CD4-positive, alpha-beta T cell treated with Interleukin-12 subunit alpha and Interleukin-12 subunit beta, for 1 hour (primary cell): ENCODE measurements at regions not wholly inside any gene's neighbourhood (a gene's known extent, or its start where the extent isn't known, plus 50 kb on each side); places are given as distances from the start of the nearest gene placed in this dataset.
A peak's percentile ranks its signal among the peaks of the same experiment; 100 is the strongest.
"Not testable (repeated sequence)": the region's sequence is repeated elsewhere in the genome, so short reads cannot be mapped to it uniquely, and the experiment has no call there.

Experiments used
- DNase-seq: peaks from one replicate; pipeline ENCODE4 v3.0.0-alpha.2; 2020

- no peak for DNase-seq
These were observed 98.9 kb upstream of the MAPRE2 start for GRCh38 chr18:34942276-34942675.

- DNase-seq = no peak
These were observed 98.2 kb upstream of the MAPRE2 start for GRCh38 chr18:34942975-34943374.

- DNase-seq = no peak
These were observed 97.6 kb upstream of the MAPRE2 start for GRCh38 chr18:34943587-34943986.

- DNase-seq = no peak
These were observed 93.5 kb upstream of the MAPRE2 start for GRCh38 chr18:34947711-34948125.

- no peak for DNase-seq
These were observed 89.4 kb upstream of the MAPRE2 start for GRCh38 chr18:34951625-34952379.

GRCh38 chr18:34953212-34953611 is 88.0 kb upstream of the MAPRE2 start:
- DNase-seq = no peak

- not testable (repeated sequence) for DNase-seq
These were observed 85.7 kb upstream of the MAPRE2 start for GRCh38 chr18:34955494-34955893.

GRCh38 chr18:34956663-34957062 is 84.5 kb upstream of the MAPRE2 start:
- DNase-seq = no peak

GRCh38 chr18:34957119-34957863 is 83.9 kb upstream of the MAPRE2 start:
- DNase-seq = no peak

GRCh38 chr18:34957864-34958259 is 83.4 kb upstream of the MAPRE2 start:
- DNase-seq = no peak

- DNase-seq = no peak
These were observed 81.9 kb upstream of the MAPRE2 start for GRCh38 chr18:34959211-34959829.

GRCh38 chr18:34959989-34960388 is 81.2 kb upstream of the MAPRE2 start:
- no peak for DNase-seq

GRCh38 chr18:34965108-34965507 is 76.1 kb upstream of the MAPRE2 start:
- no peak for DNase-seq

- no peak for DNase-seq
These were observed 75.6 kb upstream of the MAPRE2 start for GRCh38 chr18:34965566-34965965.

- no peak for DNase-seq
These were observed 71.1 kb upstream of the MAPRE2 start for GRCh38 chr18:34970106-34970505.

GRCh38 chr18:34971313-34971712 is 69.9 kb upstream of the MAPRE2 start:
- no peak for DNase-seq

GRCh38 chr18:34972765-34973414 is 68.3 kb upstream of the MAPRE2 start:
- DNase-seq = no peak

GRCh38 chr18:34976123-34976522 is 65.1 kb upstream of the MAPRE2 start:
- no peak for DNase-seq

- no peak for DNase-seq
These were observed 64.7 kb upstream of the MAPRE2 start for GRCh38 chr18:34976534-34976898.

- DNase-seq = peak; percentile 75
These were observed 64.0 kb upstream of the MAPRE2 start for GRCh38 chr18:34976899-34977837.

- peak; percentile 39 for DNase-seq
These were observed 63.2 kb upstream of the MAPRE2 start for GRCh38 chr18:34977838-34978532.

GRCh38 chr18:34978533-34978893 is 62.7 kb upstream of the MAPRE2 start:
- DNase-seq = no peak
